ENCODE measurements at regions not wholly inside any gene's neighbourhood (a gene's known extent, or its start where the extent isn't known, plus 50 kb on each side); places are given as distances from the start of the nearest gene placed in this dataset.

GRCh38 chr2:238668426-238668825 is 179.5 kb upstream of the TWIST2 start:
- ATAC-seq = no peak
- intact Hi-C loops (cut with DNase I) = no loop called here
- H3K4me3 ChIP-seq = no peak overlapping the region

GRCh38 chr2:238669046-238669445 is 178.8 kb upstream of the TWIST2 start:
- DNase-seq (no peak), ATAC-seq (no peak)
- TF ChIP-seq, protein P1, sequence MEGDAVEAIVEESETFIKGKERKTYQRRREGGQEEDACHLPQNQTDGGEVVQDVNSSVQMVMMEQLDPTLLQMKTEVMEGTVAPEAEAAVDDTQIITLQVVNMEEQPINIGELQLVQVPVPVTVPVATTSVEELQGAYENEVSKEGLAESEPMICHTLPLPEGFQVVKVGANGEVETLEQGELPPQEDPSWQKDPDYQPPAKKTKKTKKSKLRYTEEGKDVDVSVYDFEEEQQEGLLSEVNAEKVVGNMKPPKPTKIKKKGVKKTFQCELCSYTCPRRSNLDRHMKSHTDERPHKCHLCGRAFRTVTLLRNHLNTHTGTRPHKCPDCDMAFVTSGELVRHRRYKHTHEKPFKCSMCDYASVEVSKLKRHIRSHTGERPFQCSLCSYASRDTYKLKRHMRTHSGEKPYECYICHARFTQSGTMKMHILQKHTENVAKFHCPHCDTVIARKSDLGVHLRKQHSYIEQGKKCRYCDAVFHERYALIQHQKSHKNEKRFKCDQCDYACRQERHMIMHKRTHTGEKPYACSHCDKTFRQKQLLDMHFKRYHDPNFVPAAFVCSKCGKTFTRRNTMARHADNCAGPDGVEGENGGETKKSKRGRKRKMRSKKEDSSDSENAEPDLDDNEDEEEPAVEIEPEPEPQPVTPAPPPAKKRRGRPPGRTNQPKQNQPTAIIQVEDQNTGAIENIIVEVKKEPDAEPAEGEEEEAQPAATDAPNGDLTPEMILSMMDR (IDR thresholded peaks at IDR 0.05) = no peak
- TF ChIP-seq POLR2A (IDR thresholded peaks at IDR 0.05) = no peak
- intact Hi-C loops (cut with DNase I) = no loop called here
- Histone ChIP-seq H3K4me3 (no peak overlapping the region), H3K36me3 (no peaks in the 10 kb centered on the region), H3K27me3 (peaks cover 0 to 2% (median 0%) of the 10 kb centered on the region in 9 donors), H3K27ac (no peak overlapping the region), H3K4me1 (no peaks in the 10 kb centered on the region), H3K9me3 (peaks cover 0 to 36% (median 0%) of the 10 kb centered on the region in 12 donors)
- 88 to 95% (median 91%) methylated on average over 1 of the region's 1 CpG for WGBS, 4 donors

More at GRCh38 chr2:238668426-238668825, 179.5 kb upstream of the TWIST2 start:
- Histone ChIP-seq H3K9me3 (peaks cover 0 to 36% (median 0%) of the 10 kb centered on the region in 12 donors), H3K36me3 (no peaks in the 10 kb centered on the region), H3K27ac (no peak overlapping the region), H3K27me3 (peaks cover 0 to 2% (median 0%) of the 10 kb centered on the region in 9 donors), H3K4me1 (no peaks in the 10 kb centered on the region)
- DNase-seq = no peak
- TF ChIP-seq, protein P1 (IDR thresholded peaks at IDR 0.05) = no peak
- no peak for TF ChIP-seq POLR2A (IDR thresholded peaks at IDR 0.05)
- 50 to 75% (median 59%) methylated on average over 1 of the region's 1 CpG for WGBS, 4 donors

GRCh38 chr2:238669581-238670080 is 178.3 kb upstream of the TWIST2 start:
- Histone ChIP-seq H3K36me3 (no peaks in the 10 kb centered on the region), H3K4me3 (no peak overlapping the region), H3K9me3 (peaks cover 0 to 36% (median 0%) of the 10 kb centered on the region in 12 donors), H3K27ac (no peak overlapping the region), H3K4me1 (no peaks in the 10 kb centered on the region), H3K27me3 (peaks cover 0 to 2% (median 0%) of the 10 kb centered on the region in 9 donors)
- no peak for DNase-seq
- intact Hi-C loops (cut with DNase I) = no loop called here
- no peak for ATAC-seq
- no peak for TF ChIP-seq POLR2A (IDR thresholded peaks at IDR 0.05)
- TF ChIP-seq, protein P1 (IDR thresholded peaks at IDR 0.05) = no peak

- TF ChIP-seq, protein P1 (IDR thresholded peaks at IDR 0.05) = no peak
- no peak for TF ChIP-seq POLR2A (IDR thresholded peaks at IDR 0.05)
Measured at GRCh38 chr2:238670111-238670585, 177.7 kb upstream of the TWIST2 start.

More at GRCh38 chr2:238670111-238670585, 177.7 kb upstream of the TWIST2 start:
- DNase-seq (no peak), ATAC-seq (no peak)
- intact Hi-C loops (cut with DNase I) = no loop called here
- H3K4me3 ChIP-seq = no peak overlapping the region
- 56 to 74% (median 67%) methylated on average over 4 of the region's 4 CpGs for WGBS, 4 donors
- no peaks in the 10 kb centered on the region for H3K4me1 ChIP-seq
- peaks cover 0 to 36% (median 0%) of the 10 kb centered on the region in 12 donors for H3K9me3 ChIP-seq
- H3K27me3 ChIP-seq = peaks cover 0 to 2% (median 0%) of the 10 kb centered on the region in 9 donors
- H3K36me3 ChIP-seq = no peaks in the 10 kb centered on the region
- H3K27ac ChIP-seq = no peak overlapping the region
